Esophagus squamous epithelium (tissue), 5 donors: ENCODE measurements at regions not wholly inside any gene's neighbourhood (a gene's known extent, or its start where the extent isn't known, plus 50 kb on each side); places are given as distances from the start of the nearest gene placed in this dataset.

ENCODE experiments used
- DNase-seq: peaks from one replicate; lab custom pipeline; 2025; lab: John Stamatoyannopoulos, UW
- H3K27ac ChIP-seq, 4 donors: fragments of 200-600 bp; sonication (generic); one replicate each; pipeline ENCODE4 v1.5.1; 2016 to 2019; ENCODE audit warnings: mild to moderate bottlenecking in 1 of 4
- H3K27me3 ChIP-seq, 4 donors: fragments of 200-600 bp; sonication (generic); 1 replicate in 3 of 4; 2 replicates in 1 of 4; pipeline versions ENCODE4 v1.5.1 to v1.6.0; 2017 to 2021; ENCODE audit warnings: antibody characterized with exemption in 1 of 4
- H3K36me3 ChIP-seq, 3 donors: fragments of 200-600 bp; sonication (generic); one replicate each; pipeline ENCODE4 v1.5.1; 2016 to 2019
- H3K4me1 ChIP-seq, 3 donors: fragments of 200-600 bp; sonication (generic); one replicate each; pipeline ENCODE4 v1.5.1; 2017 to 2019
- H3K4me3 ChIP-seq, 4 donors: fragments of 200-600 bp; sonication (generic); 1 replicate in 3 of 4; 2 replicates in 1 of 4; pipeline ENCODE4 v1.5.1; 2016 to 2019; ENCODE audit warnings: mild to moderate bottlenecking in 2 of 4, moderate library complexity in 1 of 4
- H3K9me3 ChIP-seq, 3 donors: fragments of 200-600 bp; sonication (generic); one replicate each; pipeline ENCODE4 v1.5.1; 2016 to 2019
- POLR2A ChIP-seq, 4 donors: fragments of 450-650 bp; IDR thresholded peaks; one replicate each; pipeline ENCODE4 v1.6.1; 2017; ENCODE audit warnings: antibody characterized with exemption in 4 of 4, mild to moderate bottlenecking in 4 of 4, moderate library complexity in 3 of 4
- WGBS, 2 donors: methylation state at CpG; one replicate each; pipeline ENCODE4 v1.1.5; 2018; 5-methylcytosine and 5-hydroxymethylcytosine counted together
- intact Hi-C: fragments of 100-400 bp; cut with DNase I; formaldehyde crosslinking; loops from one replicate; pipeline ENCODE4 v1.15.0; 2022
- TF ChIP-seq, protein P1 (sequence below), 6 experiments: fragments of 450-650 bp in 4 of 6; fragments of 200-600 bp in 2 of 6; sonication (generic) in 2 of 6; IDR thresholded peaks; one replicate each; pipeline ENCODE4 v1.5.1; 2016 to 2019; ENCODE audit warnings: antibody characterized with exemption in 6 of 6, mild to moderate bottlenecking in 4 of 6, moderate library complexity in 4 of 6
- donor health status: DM: yes; HTN: yes; CAD: no.

DNA sequence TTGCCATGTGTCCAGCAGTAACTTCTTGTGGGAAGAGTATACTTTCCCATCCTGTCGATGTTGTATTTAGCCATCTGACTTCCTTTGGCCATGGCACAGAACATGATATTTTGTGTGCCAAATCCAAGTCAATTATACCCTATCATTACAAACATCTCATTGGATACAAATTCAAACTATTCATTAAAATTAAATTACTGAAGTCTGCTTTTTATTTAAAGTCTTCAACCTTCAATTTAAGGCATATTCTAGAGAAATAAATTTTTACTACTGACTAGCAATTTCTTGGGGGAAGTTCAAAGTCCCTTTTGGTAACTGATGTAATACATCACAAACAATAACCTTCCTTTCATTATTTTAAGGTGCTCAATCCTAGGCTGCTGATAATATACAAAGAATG is 192.6 kb downstream of the SLC6A15 start:
- 30 to 39% methylated on average over 1 of the region's 1 CpG for WGBS, 2 donors
- no peak for DNase-seq
- TF ChIP-seq, protein P1, sequence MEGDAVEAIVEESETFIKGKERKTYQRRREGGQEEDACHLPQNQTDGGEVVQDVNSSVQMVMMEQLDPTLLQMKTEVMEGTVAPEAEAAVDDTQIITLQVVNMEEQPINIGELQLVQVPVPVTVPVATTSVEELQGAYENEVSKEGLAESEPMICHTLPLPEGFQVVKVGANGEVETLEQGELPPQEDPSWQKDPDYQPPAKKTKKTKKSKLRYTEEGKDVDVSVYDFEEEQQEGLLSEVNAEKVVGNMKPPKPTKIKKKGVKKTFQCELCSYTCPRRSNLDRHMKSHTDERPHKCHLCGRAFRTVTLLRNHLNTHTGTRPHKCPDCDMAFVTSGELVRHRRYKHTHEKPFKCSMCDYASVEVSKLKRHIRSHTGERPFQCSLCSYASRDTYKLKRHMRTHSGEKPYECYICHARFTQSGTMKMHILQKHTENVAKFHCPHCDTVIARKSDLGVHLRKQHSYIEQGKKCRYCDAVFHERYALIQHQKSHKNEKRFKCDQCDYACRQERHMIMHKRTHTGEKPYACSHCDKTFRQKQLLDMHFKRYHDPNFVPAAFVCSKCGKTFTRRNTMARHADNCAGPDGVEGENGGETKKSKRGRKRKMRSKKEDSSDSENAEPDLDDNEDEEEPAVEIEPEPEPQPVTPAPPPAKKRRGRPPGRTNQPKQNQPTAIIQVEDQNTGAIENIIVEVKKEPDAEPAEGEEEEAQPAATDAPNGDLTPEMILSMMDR (IDR thresholded peaks at IDR 0.05): no peak
- TF ChIP-seq POLR2A (IDR thresholded peaks at IDR 0.05): no peak
- Histone ChIP-seq H3K4me1 (no peaks in the 10 kb centered on the region), H3K36me3 (no peaks in the 10 kb centered on the region), H3K27me3 (no peaks in the 10 kb centered on the region), H3K4me3 (no peak overlapping the region), H3K9me3 (no peaks in the 10 kb centered on the region), H3K27ac (no peak overlapping the region)
- intact Hi-C loops: no loop called here

DNA sequence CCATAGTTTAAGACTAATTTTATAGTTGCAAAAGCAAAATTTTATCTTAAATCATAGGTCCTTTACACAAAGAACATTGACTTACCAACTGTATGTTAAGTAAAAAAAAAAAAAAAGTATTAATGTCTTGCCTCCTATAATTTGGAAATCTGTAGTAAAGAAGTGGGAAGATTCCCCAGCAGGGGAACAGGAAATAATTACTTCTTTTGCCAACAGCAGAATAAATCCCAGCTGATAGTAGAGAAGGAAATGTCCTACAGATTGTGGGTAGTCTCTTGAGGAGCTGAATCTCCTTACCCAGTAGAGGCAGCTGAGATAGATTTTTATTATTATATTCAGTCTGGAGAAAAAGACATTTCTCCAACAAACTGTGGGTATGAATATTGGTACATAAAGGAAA is 193.7 kb downstream of the SLC6A15 start:
- DNase-seq: no peak
- intact Hi-C loops: no loop called here
- Histone ChIP-seq H3K9me3 (no peaks in the 10 kb centered on the region), H3K36me3 (no peaks in the 10 kb centered on the region), H3K4me3 (no peak overlapping the region), H3K4me1 (no peaks in the 10 kb centered on the region), H3K27ac (no peak overlapping the region), H3K27me3 (no peaks in the 10 kb centered on the region)
- TF ChIP-seq, protein P1 (IDR thresholded peaks at IDR 0.05): no peak
- no peak for TF ChIP-seq POLR2A (IDR thresholded peaks at IDR 0.05)

DNA sequence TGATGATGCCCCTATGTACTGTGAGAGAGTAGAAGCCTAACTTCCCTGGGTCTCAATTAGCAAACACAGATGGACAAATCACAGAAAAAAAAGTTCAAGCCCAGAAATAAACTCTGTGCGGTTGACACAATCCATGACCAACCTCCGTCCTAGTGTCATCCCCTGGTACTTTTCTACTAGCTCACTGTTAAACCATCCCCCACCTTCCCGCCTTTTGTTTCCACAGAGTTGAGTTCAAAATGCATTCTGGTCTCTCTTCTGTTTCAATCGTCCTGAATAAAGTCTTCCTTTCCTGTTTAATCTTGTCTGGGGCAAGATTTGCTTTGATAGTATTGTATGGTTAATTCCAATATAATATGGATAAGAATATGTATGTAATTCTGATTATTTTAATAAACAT is 199.9 kb downstream of the SLC6A15 start:
- DNase-seq: no peak
- Histone ChIP-seq H3K9me3 (no peaks in the 10 kb centered on the region), H3K4me1 (no peaks in the 10 kb centered on the region), H3K27ac (no peak overlapping the region), H3K4me3 (no peak overlapping the region), H3K27me3 (no peaks in the 10 kb centered on the region), H3K36me3 (no peaks in the 10 kb centered on the region)
- intact Hi-C loops: no loop called here
- 68 to 75% methylated on average over 4 of the region's 4 CpGs for whole genome bisulfite sequencing, 2 donors
- TF ChIP-seq POLR2A (IDR thresholded peaks at IDR 0.05): no peak
- TF ChIP-seq, protein P1 (IDR thresholded peaks at IDR 0.05): no peak

DNA sequence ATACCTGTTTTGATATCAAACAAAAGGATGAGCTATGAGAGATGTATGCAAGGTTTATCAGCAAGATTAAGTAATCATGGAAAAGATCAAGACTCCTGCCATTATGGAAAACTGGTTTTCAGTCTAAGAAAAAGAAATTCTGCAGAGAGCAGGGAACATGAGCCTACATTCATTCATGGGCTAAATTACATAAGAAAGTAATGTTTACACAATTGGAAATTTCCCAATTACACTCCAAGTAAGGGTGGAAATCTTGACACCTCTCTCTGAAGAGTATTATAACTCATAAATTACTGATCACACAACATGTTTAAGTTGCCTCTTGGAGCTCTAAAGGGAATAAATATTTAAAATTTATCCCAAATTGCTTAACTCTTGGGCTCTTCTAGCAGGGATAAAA is 206.2 kb downstream of the SLC6A15 start:
- DNase-seq: no peak
- H3K4me1 ChIP-seq: no peaks in the 10 kb centered on the region
- H3K27ac ChIP-seq: no peak overlapping the region
- H3K36me3 ChIP-seq: no peaks in the 10 kb centered on the region
- TF ChIP-seq, protein P1 (IDR thresholded peaks at IDR 0.05): no peak
- TF ChIP-seq POLR2A (IDR thresholded peaks at IDR 0.05): no peak
- H3K4me3 ChIP-seq: no peak overlapping the region
- no peaks in the 10 kb centered on the region for H3K9me3 ChIP-seq
- intact Hi-C loops: no loop called here
- H3K27me3 ChIP-seq: no peaks in the 10 kb centered on the region

DNA sequence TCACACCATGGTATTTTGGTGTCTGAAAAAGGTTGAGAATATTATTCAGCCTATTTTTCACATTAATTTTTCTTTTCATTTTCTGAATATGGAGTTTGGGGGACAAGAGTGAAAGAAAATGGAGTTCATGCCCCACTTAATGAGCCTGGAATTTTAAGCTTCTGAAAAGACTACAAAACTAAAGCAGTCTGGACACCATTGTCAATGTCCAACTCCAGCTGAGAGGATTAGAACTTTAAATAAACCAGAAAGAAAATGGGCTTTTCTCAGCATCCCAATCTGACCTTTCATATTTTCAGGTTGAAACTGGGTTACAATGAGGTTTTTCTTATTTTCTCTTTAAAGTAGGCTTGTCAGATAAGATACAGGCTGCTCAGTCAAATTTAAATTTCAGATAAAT is 207.7 kb downstream of the SLC6A15 start:
- H3K27ac ChIP-seq: no peak overlapping the region
- no peaks in the 10 kb centered on the region for H3K36me3 ChIP-seq
- DNase-seq: no peak
- H3K27me3 ChIP-seq: no peaks in the 10 kb centered on the region
- H3K9me3 ChIP-seq: no peaks in the 10 kb centered on the region
- TF ChIP-seq, protein P1 (IDR thresholded peaks at IDR 0.05): no peak
- no peak for TF ChIP-seq POLR2A (IDR thresholded peaks at IDR 0.05)
- no peaks in the 10 kb centered on the region for H3K4me1 ChIP-seq
- H3K4me3 ChIP-seq: no peak overlapping the region
- intact Hi-C loops: no loop called here
